Activated CD4-positive, alpha-beta T cell treated with anti-CD3 and anti-CD28 coated beads for 24 hours (primary cell): ENCODE measurements at regions not wholly inside any gene's neighbourhood (a gene's known extent, or its start where the extent isn't known, plus 50 kb on each side); places are given as distances from the start of the nearest gene placed in this dataset.
"Not testable (repeated sequence)": the region's sequence is repeated elsewhere in the genome, so short reads cannot be mapped to it uniquely, and the experiment has no call there.

Source experiments
- DNase-seq, 2 donors: peaks; one replicate each; pipeline ENCODE4 v3.0.0-alpha.2; 2020; ENCODE audit warnings: low read depth in 2 of 2

DNA sequence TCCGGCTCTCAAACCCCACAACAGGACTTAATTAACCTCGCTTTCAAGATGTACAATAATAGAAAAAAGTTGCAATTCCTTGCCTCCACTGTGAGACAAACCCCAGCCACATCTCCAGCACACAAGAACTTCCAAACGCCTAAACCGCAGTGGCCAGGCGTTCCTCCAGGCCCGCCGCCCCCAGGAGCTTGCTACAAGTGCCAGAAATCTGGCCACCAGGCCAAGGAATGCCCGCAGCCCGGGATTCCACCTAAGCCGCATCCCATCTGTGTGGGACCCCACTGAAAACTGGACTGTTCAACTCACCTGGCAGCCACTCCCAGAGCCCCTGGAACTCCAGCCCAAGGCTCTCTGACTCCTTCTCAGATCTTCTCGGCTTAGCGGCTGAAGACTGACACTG, 262.5 kb downstream of the SMARCA2 start:
- not testable (repeated sequence) for DNase-seq

DNA sequence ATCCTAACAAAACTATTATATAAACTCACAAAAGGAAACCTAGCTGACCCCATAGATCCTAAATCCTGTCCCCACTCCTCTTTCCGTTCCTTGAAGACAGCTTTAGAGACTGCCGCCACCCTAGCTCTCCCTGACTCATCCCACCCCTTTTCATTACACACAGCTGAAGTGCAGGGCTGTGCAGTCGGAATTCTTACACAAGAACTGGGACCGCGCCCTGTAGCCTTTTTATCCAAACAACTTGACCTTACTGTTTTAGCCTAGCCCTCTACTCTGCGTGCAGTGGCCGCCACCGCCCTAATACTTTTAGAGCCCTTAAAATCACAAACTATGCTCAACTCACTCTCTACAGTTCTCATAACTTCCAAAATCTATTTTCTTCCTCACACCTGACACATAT, 264.0 kb downstream of the SMARCA2 start:
- DNase-seq, result not testable (repeated sequence)

DNA sequence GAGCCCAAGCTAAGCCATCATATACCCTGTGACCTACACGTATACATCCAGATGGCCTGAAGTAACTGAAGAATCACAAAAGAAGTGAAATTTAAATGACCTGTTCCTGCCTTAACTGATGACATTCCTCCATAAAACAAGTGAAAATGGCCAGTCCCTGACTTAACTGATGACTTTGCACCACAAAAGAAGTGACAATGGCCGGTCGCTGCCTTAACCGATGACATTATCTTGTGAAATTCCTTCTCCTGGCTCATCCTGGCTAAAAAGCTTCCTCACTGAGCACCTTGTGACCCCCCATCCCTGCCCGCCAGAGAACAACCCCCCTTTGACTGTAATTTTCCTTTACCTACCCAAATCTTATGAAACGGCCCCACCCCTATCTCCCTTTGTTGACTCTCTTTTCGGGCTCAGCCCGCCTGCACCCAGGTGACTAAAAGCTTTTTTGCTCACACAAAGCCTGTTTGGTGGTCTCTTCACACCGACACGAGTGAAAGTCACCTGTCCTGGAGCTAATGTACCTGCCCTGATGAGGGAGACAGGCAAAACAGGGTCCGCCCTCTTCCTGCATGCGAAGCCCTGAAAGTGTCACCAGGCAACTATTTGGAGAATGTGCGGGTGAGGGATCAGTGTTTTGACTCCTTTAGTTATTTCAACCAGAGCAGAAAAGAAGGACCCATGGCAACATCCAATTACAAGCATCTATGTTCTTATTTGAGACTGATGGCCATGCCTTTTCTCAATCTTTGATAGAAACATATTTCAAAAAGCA, 266.1 kb downstream of the SMARCA2 start:
- no peak for DNase-seq

DNA sequence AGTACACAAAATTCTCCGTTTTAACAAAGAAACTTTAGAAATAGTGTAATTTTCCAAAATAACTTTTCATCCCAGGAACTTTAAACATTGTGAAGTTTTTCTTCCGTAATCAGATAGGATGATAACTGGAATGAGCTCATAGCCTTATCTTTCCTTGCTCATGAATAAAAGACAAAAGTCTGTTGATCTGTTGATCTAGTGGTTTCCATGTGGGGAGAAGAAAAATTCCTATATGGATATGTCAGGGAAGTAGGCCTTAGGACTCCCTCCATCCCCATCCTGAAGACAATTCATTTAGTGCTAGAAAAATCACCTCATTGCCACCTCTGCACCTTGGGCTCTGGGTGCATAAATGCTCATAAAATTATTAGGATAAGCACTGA, 266.6 kb downstream of the SMARCA2 start:
- DNase-seq, result no peak

DNA sequence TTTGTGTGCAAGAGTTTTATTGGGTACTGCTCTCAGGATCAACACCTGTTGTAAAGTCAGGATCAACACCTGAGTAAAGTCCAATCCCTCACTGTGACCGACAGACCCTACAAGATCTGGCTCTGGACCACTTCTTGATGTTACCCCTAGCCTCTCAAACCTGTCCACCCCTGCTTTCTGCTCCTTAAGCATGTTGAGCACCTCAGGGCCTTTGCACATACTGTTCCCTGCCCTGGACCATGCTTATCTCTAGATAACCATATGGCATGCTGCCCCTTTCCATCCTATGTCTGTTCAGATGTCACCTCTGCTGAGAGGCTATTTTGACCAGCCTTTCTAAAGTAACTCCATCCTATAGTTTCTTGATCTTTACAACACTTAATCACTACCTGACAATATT, 269.6 kb downstream of the SMARCA2 start:
- DNase-seq, result no peak

DNA sequence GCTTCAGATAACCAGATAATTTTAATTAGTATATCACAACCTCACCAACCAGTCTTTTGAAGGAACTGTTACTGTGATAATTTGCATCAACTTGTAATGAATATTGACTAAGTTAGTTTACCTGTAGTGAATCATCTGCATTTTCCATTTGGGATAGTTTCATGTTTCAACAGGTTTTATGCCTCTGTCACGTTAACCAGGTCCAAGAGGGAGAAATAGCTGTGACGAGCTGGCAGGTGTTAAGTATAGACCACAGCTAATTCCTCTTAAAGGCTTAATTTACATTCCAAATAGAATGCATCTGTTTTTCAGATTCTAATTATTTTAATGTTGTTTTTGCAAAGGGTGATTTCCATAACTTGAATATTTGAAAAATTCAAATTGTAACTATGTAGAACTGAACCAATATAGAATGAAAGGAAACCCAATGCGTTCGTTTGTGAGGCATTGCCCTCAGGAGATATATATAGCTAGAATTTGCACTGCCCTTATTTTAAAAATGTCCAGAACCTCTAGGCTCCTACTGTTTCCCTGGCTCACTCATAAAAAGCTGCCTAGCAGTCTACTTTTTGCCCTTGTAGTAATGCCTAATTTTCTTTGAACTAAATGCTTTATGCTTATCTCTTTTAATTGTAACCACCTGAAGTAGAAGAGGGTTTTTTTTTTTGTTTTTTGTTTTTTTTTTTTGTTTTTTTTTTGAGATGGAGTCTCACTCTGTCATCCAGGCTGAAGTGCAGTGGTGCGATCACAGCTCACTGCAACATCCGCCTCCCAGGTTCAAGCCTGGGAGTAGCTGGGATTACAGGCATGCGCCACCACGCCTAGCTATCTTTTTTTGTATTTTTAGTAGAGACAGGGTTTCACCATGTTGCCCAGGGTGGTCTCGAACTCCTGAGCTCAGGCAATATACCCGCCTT, 270.5 kb downstream of the SMARCA2 start:
- no peak for DNase-seq

DNA sequence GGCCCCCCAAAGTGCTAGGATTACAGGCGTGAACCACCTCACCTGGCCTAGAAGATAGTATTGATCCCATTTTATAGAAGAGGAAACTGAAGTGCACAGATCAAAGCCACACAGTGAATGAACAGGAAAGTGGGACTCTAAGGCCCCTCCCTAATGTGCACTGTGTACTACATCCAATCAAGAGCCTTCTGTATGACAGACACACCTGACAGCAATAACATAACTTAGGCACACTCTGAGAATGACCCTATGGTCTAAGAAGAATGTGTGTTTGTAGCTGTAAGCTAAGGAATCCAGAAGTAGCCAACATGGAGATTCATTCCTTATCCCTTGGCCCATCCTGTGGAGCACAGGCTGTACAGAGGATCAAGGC, 271.2 kb downstream of the SMARCA2 start:
- no peak for DNase-seq

DNA sequence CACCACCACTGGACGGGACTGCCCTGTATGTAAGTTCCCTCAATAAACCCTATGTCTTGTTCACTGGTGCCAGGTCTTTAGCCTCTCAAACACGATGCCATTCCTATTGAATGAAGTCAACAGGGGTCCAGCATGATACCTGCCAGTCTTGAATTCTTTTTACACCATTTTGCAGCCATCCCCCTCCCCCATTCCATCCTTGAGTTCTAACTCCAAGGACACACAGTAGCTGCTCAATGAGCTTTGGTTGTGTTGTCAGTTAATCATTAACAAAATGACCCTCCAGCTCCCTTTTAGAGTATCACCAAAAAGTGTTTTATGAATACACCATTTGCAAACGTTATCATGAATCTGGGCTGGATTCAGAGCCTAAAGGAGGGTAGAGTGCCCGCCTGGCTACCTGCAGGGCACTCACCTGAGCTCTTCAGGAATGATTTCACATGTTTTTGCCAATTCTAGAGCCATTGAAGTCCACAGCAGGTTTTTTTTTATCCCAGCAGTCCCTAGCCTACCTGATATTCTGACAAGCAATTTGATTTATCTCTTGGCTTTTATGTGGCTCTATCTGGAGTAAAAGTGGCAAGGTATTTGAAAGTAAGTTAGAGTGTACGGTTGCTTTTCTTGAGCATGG, 271.8 kb downstream of the SMARCA2 start:
- no peak for DNase-seq

DNA sequence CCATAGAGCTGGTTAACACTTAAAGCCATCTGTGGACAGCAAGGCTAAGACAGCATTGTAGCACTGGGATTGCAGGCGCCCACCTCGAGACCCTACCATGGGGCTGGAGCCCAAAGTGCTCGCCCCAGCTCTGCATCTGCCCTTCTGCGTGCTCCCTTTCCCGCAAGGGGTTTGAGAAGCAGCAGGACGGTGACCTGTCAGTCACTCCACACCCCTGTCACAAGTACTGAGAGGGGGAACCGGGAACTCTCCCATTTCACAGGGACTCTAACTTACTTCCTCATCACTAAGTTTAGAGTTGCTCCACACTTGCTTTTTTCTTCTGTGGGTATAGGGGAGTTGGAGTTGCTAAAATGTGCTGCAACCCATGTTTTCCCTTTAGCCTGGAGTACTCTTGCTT, 273.2 kb downstream of the SMARCA2 start:
- DNase-seq, result no peak

DNA sequence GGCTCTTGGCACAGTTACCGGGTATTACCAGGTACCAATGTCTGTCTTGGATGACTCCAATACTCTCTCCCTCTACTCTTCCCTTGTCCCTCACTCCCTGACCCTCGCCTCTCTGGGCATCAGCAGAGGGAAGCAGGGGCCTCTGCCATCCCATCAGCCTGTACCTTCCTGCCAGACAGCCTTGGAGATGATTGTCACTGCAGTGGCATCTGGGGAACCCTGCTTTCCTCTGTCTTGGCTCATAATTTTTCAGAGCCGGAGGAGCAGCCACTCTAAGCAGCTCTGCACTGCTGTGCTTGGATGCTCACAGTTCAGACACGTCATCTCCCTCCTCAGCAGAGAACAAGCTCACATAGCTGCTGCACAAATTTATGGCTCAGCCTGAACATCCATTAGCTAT, 274.1 kb downstream of the SMARCA2 start:
- DNase-seq, result no peak

DNA sequence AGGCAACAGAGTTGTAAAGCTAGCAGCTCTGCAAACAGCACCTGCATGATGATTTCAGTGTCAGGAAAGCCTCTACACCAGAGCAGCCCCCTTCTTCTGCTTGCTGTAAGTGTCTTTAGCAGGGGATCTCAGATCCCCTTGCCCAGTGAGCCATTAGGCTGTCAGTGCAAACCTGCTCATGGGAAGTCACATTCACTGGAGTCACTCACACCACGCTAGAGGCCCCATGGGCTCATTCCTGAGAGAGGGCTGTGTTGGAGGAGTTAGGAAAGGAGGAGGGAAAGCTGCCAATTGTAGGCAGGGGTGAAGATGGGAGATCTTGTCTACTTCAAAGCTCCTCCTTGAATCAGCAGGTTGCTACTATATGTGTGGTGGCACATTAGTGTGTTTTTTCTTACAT, 275.2 kb downstream of the SMARCA2 start:
- DNase-seq, result no peak

DNA sequence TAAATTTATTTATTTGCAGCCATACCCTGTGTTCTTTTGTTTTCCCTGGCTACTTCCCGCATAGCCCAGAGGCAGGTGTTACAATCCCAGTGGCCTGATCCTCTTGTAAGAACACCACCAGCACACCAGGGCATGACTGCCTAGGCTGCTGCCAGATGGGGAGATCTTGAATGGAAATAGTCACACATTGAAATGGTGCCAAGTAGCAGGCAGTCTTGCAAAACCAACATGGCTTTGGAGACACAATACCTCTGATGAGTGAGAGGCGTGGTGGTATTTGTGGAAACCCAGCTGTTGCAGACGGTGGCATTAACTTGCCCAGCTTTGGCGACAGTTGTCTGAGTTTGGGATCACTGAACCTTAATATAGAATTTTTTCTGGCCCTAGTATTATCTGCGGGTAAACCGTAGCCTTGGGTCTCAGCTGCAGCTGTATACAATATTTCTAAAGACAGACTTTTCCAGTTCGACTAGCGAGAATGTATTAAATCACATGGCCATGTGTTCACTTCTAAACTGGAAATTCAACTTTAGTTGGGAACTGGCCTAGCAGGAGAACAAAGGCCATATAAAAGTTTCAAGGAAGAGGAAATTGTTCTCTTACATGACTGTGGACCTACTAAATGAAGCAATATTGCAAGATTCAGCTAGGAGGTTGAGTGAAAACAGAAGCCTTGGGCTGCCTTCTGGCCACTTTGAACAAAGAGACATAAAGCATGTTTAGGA, 277.0 kb downstream of the SMARCA2 start:
- DNase-seq, result no peak

DNA sequence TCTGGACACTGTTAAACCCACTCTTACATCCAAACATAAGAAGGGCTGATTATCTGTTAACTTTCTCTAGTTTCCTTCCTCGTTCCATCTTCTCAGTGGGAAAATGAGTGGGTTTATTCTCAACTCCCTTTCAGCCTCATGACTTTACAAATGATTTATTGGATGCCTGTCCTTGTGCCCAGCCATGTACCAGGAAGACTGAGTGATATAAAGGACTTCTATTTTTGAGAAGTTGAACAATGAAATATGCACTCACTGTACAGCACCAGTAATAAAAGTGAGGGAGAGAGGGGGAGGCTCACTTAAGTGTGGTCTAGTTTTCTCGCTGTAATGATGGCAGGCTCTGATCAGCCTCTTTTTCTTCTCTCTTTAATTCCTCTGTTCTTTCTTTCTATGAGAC, 277.6 kb downstream of the SMARCA2 start:
- DNase-seq, result no peak

DNA sequence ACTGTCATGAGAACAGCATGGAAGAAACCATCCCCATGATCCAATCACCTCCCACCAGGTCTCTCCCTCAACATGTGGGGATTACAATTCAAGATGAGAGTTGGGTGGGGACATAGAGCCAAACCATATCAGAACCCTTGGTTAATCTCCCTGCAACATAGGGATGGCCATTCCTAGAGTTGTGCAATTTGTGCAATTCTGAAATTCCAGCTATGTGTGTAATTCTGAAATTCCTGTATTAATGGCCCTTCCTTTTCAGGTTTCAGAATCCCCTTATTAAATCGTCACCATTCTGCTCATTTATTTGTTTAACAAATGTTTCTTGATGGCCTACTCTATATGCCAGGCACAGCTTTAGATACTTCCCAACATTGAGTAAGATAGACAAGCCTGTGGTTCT, 282.6 kb downstream of the SMARCA2 start:
- DNase-seq, result no peak

DNA sequence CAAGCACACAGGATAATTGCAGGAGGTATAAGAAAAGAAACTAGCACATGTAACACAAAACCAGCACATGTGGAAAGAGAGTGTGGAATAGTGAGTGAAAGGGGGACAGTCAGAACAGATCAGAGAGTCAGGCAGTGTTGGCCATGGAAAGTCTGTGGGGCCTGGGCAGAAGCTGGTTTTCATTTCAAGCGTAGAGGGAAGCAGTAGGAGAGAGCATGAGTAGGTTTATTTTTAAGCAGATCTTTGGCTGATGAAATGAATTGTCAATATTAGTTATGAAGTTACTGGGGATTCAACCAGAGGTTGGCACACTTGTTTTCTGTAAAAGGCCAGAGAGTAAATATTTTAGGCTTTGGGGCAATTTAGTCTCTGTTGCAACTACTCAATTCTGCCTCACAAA, 283.1 kb downstream of the SMARCA2 start:
- DNase-seq, result no peak

DNA sequence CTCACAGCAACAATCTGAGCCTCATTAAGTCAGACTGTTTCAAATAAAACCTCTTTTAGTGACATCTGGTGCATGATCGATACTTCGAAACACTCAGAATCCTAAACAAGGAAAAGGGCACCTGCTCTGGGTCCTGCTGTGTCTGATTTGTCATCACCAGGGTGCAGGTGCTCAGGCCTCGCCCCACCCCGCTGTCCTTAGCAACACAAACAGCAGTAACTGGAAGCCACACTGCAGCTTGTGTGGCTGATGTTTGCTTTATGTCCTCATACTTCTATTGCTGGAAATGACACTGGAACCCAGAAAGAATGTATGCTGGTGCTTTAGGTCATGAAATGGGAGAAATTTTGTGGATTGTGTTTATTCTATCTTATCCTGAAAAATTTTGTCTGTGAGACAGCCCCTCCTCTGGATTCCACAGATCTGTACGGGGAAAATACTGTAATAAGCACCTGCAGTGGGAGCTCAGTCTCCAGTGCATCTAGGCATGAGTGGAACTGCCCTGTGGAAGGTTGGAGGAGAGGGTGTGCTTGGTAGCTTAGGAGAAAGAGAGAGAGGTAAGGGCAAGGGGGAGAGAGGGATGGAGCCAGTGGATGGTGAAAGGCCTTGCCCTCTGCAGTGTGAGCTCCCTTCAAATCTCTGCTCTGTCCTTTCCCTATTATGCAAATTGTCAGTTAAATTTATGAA, 284.2 kb downstream of the SMARCA2 start:
- no peak for DNase-seq

DNA sequence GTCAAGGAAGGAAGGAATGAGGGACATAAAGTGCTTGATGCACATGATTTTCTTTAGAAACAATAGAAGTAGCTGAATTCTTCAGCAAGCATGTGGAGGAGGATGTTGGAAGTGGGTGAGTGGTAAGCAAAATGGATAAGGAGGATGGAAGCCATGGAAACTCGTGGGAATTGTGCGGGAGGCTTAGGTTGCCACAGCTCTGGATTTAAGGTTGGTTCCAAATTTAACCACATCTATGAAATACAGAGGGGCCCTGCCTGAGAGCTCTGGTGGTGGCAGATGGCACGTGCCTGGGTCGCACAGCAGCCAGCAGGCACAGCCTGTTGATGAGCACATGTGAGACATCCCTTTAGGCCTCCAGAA, 284.7 kb downstream of the SMARCA2 start:
- no peak for DNase-seq

DNA sequence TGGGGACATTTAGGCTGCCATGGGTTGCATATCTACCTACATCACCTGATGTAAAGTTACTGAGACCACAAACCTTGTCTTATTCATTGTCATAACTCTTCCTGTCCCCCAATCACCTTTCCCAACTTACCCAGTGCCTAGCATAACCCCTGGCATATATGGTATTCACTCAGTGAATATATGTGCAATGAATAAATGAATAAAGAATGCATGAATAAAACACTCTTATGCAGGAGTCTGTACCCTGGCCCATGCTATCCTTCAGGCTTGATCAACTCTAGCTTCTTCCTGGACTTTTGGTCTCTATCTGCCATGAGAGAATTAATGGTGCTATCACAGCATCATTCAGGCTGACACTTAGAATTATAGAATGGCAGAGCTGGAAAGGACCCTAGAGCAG, 285.2 kb downstream of the SMARCA2 start:
- no peak for DNase-seq

DNA sequence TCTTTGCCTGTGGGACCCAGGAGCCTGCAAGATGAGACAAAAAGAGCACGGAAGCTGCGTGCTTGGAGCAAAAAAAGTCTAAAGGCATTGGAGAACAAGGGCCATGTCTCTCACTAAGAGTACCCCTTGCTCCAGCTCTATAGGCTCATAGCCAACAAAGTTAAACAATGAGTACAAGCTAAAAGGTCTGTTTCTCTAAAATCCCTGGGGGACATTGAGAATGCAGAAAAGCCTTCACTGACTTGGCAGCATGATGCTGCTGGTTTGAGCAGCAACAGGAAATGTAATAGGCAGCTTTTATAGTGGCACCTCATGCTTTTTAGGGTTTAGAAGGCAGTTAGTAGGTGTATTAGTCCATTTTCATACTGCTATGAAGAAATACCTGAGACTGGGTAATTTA, 287.5 kb downstream of the SMARCA2 start:
- no peak for DNase-seq

DNA sequence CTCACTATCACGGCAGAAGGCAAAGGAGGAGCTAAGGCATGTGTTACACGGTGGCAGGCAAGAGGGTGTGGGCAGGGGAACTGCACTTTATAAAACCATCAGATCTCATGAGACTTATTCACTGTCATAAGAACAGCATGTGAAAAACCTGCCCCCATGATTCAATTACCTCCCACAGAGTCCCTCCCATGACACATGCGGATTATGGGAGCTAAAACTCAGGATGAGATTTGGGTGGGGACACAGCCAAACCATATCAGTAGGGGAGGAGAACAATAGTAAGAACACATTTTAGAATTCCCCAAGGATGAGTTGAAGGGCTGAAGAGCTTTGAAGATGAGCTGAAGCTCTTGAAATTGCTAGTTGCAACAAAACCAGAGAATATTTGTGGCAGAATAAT, 287.9 kb downstream of the SMARCA2 start:
- DNase-seq, result no peak

DNA sequence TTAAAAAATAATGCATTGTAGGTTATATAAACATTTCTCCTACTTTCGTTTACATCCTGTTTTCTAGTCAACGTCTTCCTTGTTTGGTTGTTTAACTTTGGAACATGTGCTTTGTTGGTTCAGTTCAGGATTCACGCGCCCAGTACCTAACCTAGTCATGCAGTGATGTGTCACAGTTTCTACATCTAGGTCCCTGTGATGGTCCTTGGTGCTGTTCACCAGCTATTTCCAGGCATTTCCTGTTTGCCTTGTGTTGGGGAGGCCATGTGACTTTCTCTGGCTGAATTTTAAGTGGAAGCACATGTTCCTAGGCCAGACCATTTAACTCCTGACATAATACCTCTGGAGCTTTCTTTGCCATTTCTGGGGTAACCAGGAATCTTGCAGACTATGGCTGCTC, 292.3 kb downstream of the SMARCA2 start:
- no peak for DNase-seq

DNA sequence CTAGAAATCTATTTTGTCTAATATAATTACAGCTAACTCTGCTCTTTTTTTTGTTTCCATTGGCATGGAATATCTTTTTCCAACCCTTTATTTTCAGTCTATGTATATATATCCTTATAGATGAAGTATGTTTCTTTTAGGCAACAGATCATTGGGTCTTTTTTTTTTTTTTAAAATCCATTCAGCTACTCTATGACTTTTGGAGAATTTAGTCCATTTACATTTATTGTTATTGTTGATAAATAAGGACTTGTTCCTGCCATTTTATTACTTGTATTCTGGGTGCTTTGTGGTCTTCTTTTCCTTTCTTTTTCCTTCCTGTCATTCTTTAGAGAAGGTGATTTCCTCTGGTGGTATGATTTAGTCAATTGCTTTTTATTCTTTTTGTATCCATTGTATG, 296.8 kb downstream of the SMARCA2 start:
- no peak for DNase-seq
